Gastrocnemius medialis (tissue), 4 donors: ENCODE measurements at regions not wholly inside any gene's neighbourhood (a gene's known extent, or its start where the extent isn't known, plus 50 kb on each side); places are given as distances from the start of the nearest gene placed in this dataset.

ENCODE experiments used
- ATAC-seq, 2 donors: fragments of 150-250 bp; one replicate each; pipeline ENCODE4 v1.9.1; 2016
- DNase-seq, 2 donors: peaks; one replicate each; pipeline ENCODE4 v3.0.0-alpha.2; 2019
- H3K27ac ChIP-seq, 4 donors: fragments of 200-600 bp; sonication (generic); 1 replicate in 1 of 4; 2 replicates in 3 of 4; pipeline ENCODE4 v1.5.1; 2016 to 2018; ENCODE audit warnings: mild to moderate bottlenecking in 2 of 4, moderate library complexity in 1 of 4
- H3K27me3 ChIP-seq, 3 donors: fragments of 200-600 bp; sonication (generic) in 2 of 3; 1 replicate in 1 of 3; 2 replicates in 2 of 3; pipeline versions ENCODE4 v1.5.1 to v1.6.0; 2016 to 2019; ENCODE audit warnings: mild to moderate bottlenecking in 1 of 3, moderate library complexity in 1 of 3
- H3K36me3 ChIP-seq, 2 donors: fragments of 200-600 bp; sonication (generic) in 1 of 2; one replicate each; pipeline ENCODE4 v1.5.1; 2017 to 2018
- H3K4me1 ChIP-seq, 2 donors: fragments of 200-600 bp; sonication (generic) in 1 of 2; one replicate each; pipeline ENCODE4 v1.5.1; 2016 to 2017; ENCODE audit warnings: mild to moderate bottlenecking in 2 of 2
- H3K4me3 ChIP-seq, 4 donors: fragments of 200-600 bp; sonication (generic) in 3 of 4; 1 replicate in 1 of 4; 2 replicates in 3 of 4; pipeline ENCODE4 v1.5.1; 2016 to 2019; ENCODE audit warnings: mild to moderate bottlenecking in 2 of 4
- H3K9me3 ChIP-seq, 3 donors: fragments of 200-600 bp; sonication (generic) in 2 of 3; 1 replicate in 1 of 3; 2 replicates in 2 of 3; pipeline ENCODE4 v1.5.1; 2016 to 2019
- CTCF ChIP-seq, 5 experiments: fragments of 450-650 bp in 3 of 5; fragments of 200-600 bp in 2 of 5; sonication (generic) in 2 of 5; IDR thresholded peaks in 4 of 5; conservative IDR thresholded peaks in 1 of 5; 1 replicate in 4 of 5; 2 replicates in 1 of 5; pipeline ENCODE4 v1.5.1; 2016 to 2019; ENCODE audit warnings: antibody characterized with exemption in 5 of 5, mild to moderate bottlenecking in 3 of 5, moderate library complexity in 3 of 5
- POLR2A ChIP-seq, 2 donors: fragments of 450-650 bp; IDR thresholded peaks; one replicate each; pipeline ENCODE4 v1.6.1; 2017; ENCODE audit warnings: antibody characterized with exemption in 2 of 2, mild to moderate bottlenecking in 2 of 2, moderate library complexity in 2 of 2
- in situ Hi-C, 4 donors: fragments of 200-750 bp; cut with MboI; loops; one replicate each; pipeline versions ENCODE4 v1.15.0 to v1.8.0; 2017; ENCODE audit warnings: low sequenced_read_pairs in 4 of 4
- intact Hi-C: fragments of 100-400 bp; cut with DNase I; formaldehyde crosslinking; loops from one replicate; pipeline ENCODE4 v1.15.1; 2023; ENCODE audit warnings: low total_unique reads

- Histone ChIP-seq H3K36me3 (no peaks in the 10 kb centered on the region), H3K27me3 (no peaks in the 10 kb centered on the region), H3K4me1 (no peaks in the 10 kb centered on the region), H3K27ac (no peak overlapping the region), H3K9me3 (peaks cover 0 to 18% (median 0%) of the 10 kb centered on the region in 3 donors), H3K4me3 (no peak overlapping the region)
- TF ChIP-seq POLR2A (IDR thresholded peaks at IDR 0.05) (no peak), CTCF (IDR thresholded peaks at IDR 0.05 in 4 of 5, conservative IDR thresholded peaks at IDR 0.05 in 1 of 5) (no peak)
- ATAC-seq (no peak), DNase-seq (no peak)
- intact Hi-C loops = no loop called here
- in situ Hi-C loops = no loop called here
Observed at GRCh38 chr20:56985066-56985685, 281.3 kb downstream of the BMP7 start.

- no peak overlapping the region for H3K4me3 ChIP-seq
- peaks cover 0 to 18% (median 0%) of the 10 kb centered on the region in 3 donors for H3K9me3 ChIP-seq
- H3K36me3 ChIP-seq = no peaks in the 10 kb centered on the region
- H3K27ac ChIP-seq = no peak overlapping the region
- H3K27me3 ChIP-seq = no peaks in the 10 kb centered on the region
- in situ Hi-C loops (no loop called here), intact Hi-C loops (no loop called here)
- TF ChIP-seq POLR2A (IDR thresholded peaks at IDR 0.05) (no peak), CTCF (IDR thresholded peaks at IDR 0.05 in 4 of 5, conservative IDR thresholded peaks at IDR 0.05 in 1 of 5) (no peak)
- no peaks in the 10 kb centered on the region for H3K4me1 ChIP-seq
- no peak for DNase-seq
- ATAC-seq = no peak
Observed at GRCh38 chr20:56986476-56986875, 280.0 kb downstream of the BMP7 start.

- no peak for ATAC-seq
- intact Hi-C loops (no loop called here), in situ Hi-C loops (no loop called here)
- no peaks in the 10 kb centered on the region for H3K4me1 ChIP-seq
- H3K9me3 ChIP-seq = peaks cover 0 to 18% (median 0%) of the 10 kb centered on the region in 3 donors
- no peak overlapping the region for H3K27ac ChIP-seq
- H3K27me3 ChIP-seq = no peaks in the 10 kb centered on the region
- no peaks in the 10 kb centered on the region for H3K36me3 ChIP-seq
- DNase-seq = no peak
- no peak for TF ChIP-seq POLR2A (IDR thresholded peaks at IDR 0.05)
- no peak overlapping the region for H3K4me3 ChIP-seq
Observed at GRCh38 chr20:56986931-56987720, 279.3 kb downstream of the BMP7 start.

GRCh38 chr20:56987986-56988385 lies 278.5 kb downstream of the BMP7 start:
- Histone ChIP-seq H3K27ac (no peak overlapping the region), H3K27me3 (no peaks in the 10 kb centered on the region), H3K36me3 (no peaks in the 10 kb centered on the region), H3K4me1 (no peaks in the 10 kb centered on the region), H3K9me3 (peaks cover 0 to 18% (median 0%) of the 10 kb centered on the region in 3 donors), H3K4me3 (no peak overlapping the region)
- intact Hi-C loops = no loop called here
- DNase-seq = no peak
- no peak for TF ChIP-seq CTCF (IDR thresholded peaks at IDR 0.05 in 4 of 5, conservative IDR thresholded peaks at IDR 0.05 in 1 of 5)
- no peak for TF ChIP-seq POLR2A (IDR thresholded peaks at IDR 0.05)
- no peak for ATAC-seq
- in situ Hi-C loops = no loop called here

GRCh38 chr20:56988446-56988845 lies 278.0 kb downstream of the BMP7 start:
- DNase-seq (no peak), ATAC-seq (no peak)
- H3K36me3 ChIP-seq = no peaks in the 10 kb centered on the region
- no peak for TF ChIP-seq POLR2A (IDR thresholded peaks at IDR 0.05)
- no peak for TF ChIP-seq CTCF (IDR thresholded peaks at IDR 0.05 in 4 of 5, conservative IDR thresholded peaks at IDR 0.05 in 1 of 5)
- intact Hi-C loops (no loop called here), in situ Hi-C loops (no loop called here)
- peaks cover 0 to 18% (median 0%) of the 10 kb centered on the region in 3 donors for H3K9me3 ChIP-seq
- no peak overlapping the region for H3K27ac ChIP-seq
- H3K4me1 ChIP-seq = no peaks in the 10 kb centered on the region
- H3K27me3 ChIP-seq = no peaks in the 10 kb centered on the region
- no peak overlapping the region for H3K4me3 ChIP-seq
